Endothelial cell of umbilical vein (primary cell): ENCODE measurements at regions not wholly inside any gene's neighbourhood (a gene's known extent, or its start where the extent isn't known, plus 50 kb on each side); places are given as distances from the start of the nearest gene placed in this dataset.
A peak's percentile ranks its signal among the peaks of the same experiment; 100 is the strongest.

Source experiments
- BruUV-seq: library from RNA; stranded (reverse); fragments of 400-500 nt; replicated peaks from 2 replicates; lab custom pipeline; 2021; lab: Mats Ljungman, UMichigan
- CTCF ChIA-PET: fragments of 300-600, 350-600 bp; sonication (Branson Sonifier 250); formaldehyde crosslinking; loops from one replicate; lab custom pipeline; 2021; ENCODE audit warnings: antibody characterized with exemption, inconsistent platforms; lab: Charles Lee
- POLR2A ChIA-PET: fragments of 300-600, 350-600 bp; sonication (Branson Sonifier 250); formaldehyde crosslinking; loops from one replicate; lab custom pipeline; 2021; ENCODE audit warnings: antibody characterized with exemption, inconsistent platforms; lab: Charles Lee
- DNase-seq: peaks from one replicate; pipeline ENCODE4 v3.0.0-alpha.2; 2011; ENCODE audit warnings: low read depth, low spot score
- FAIRE-seq: peaks from 2 replicates; lab custom pipeline; 2011; peaks lifted over from hg19 to GRCh38; lab: Jason Lieb, UNC
- H2AFZ ChIP-seq: 2 replicates; pipeline ENCODE4 v1.6.0; 2012; ENCODE audit warnings: low read depth, low read length, control low read depth, inconsistent platforms
- H3K27ac ChIP-seq: 2 replicates; pipeline ENCODE4 v1.5.1; 2011; ENCODE audit warnings: low read depth, mild to moderate bottlenecking, control low read depth, low read length, moderate library complexity; ENCODE audit not compliant: insufficient read depth
- H3K27me3 ChIP-seq, 2 experiments: 2 replicates each; pipeline versions ENCODE4 v1.6.0 to v1.6.1; 2011; ENCODE audit warnings: low read length in 2 of 2, mixed read lengths in 1 of 2; ENCODE audit not compliant: control insufficient read depth in 2 of 2, insufficient read depth in 2 of 2
- H3K36me3 ChIP-seq, 2 experiments: 2 replicates in 1 of 2; 3 replicates in 1 of 2; pipeline ENCODE4 v1.5.1; 2011; ENCODE audit warnings: low read length in 2 of 2, mild to moderate bottlenecking in 1 of 2, moderate library complexity in 1 of 2; ENCODE audit not compliant: control insufficient read depth in 2 of 2, insufficient read depth in 2 of 2; ENCODE audit errors: extremely low read depth in 1 of 2
- H3K4me1 ChIP-seq: 3 replicates; pipeline ENCODE4 v1.5.1; 2011; ENCODE audit warnings: mild to moderate bottlenecking, low read length; ENCODE audit not compliant: control insufficient read depth, insufficient read depth; ENCODE audit errors: extremely low read depth
- H3K4me2 ChIP-seq: 2 replicates; pipeline ENCODE4 v1.6.1; 2011; ENCODE audit warnings: low read length, control low read depth, mixed read lengths; ENCODE audit not compliant: insufficient read depth
- H3K4me3 ChIP-seq, 3 experiments: fragments of 200-600 bp in 1 of 3; sonication (generic), shearing (Covaris generic) in 1 of 3; replicated peaks in 1 of 3; 2 replicates each; pipeline ENCODE4 v1.5.1; 2011 to 2016; ENCODE audit warnings: control low read depth in 3 of 3, low read length in 3 of 3, mild to moderate bottlenecking in 2 of 3, inconsistent platforms in 1 of 3, low read depth in 1 of 3, moderate library complexity in 1 of 3; ENCODE audit not compliant: insufficient read depth in 1 of 3
- H3K79me2 ChIP-seq: 2 replicates; pipeline ENCODE4 v1.6.0; 2012; ENCODE audit warnings: low read length, inconsistent platforms; ENCODE audit not compliant: control insufficient read depth, insufficient read depth
- H3K9ac ChIP-seq: replicated peaks from 2 replicates; pipeline ENCODE3; 2011; ENCODE audit warnings: low read length, control low read depth; ENCODE audit not compliant: insufficient read depth; ENCODE audit errors: extremely low read depth
- H3K9me1 ChIP-seq: replicated peaks from 3 replicates; pipeline ENCODE4 v1.6.0; 2011; ENCODE audit warnings: mild to moderate bottlenecking, low read length; ENCODE audit not compliant: control insufficient read depth, insufficient read depth; ENCODE audit errors: extremely low read depth
- H3K9me3 ChIP-seq: replicated peaks from 2 replicates; pipeline ENCODE4 v1.5.1; 2012; ENCODE audit warnings: low read length, inconsistent platforms; ENCODE audit not compliant: control insufficient read depth, insufficient read depth
- H4K20me1 ChIP-seq: replicated peaks from 2 replicates; pipeline ENCODE3; 2011; ENCODE audit warnings: mild to moderate bottlenecking, low read length; ENCODE audit not compliant: control insufficient read depth, insufficient read depth; ENCODE audit errors: extremely low read depth
- EZH2 ChIP-seq: IDR thresholded peaks from 2 replicates; pipeline ENCODE4 v1.6.1; 2012; ENCODE audit warnings: borderline replicate concordance, low read depth, mild to moderate bottlenecking, moderate library complexity, low read length, inconsistent platforms; ENCODE audit not compliant: severe bottlenecking
- FOS ChIP-seq: IDR thresholded peaks from 2 replicates; pipeline ENCODE4 v1.6.1; 2011; ENCODE audit warnings: mild to moderate bottlenecking, low read length, moderate library complexity, borderline replicate concordance; ENCODE audit not compliant: insufficient read depth
- GATA2 ChIP-seq: IDR thresholded peaks from 2 replicates; pipeline ENCODE4 v1.7.0; 2011; ENCODE audit warnings: low read depth, mild to moderate bottlenecking, moderate library complexity, mixed read lengths, low read length; ENCODE audit not compliant: insufficient read length, insufficient read depth
- JUN ChIP-seq: IDR thresholded peaks from 2 replicates; pipeline ENCODE4 v1.6.1; 2011; ENCODE audit warnings: borderline replicate concordance, low read depth; ENCODE audit not compliant: insufficient read length, insufficient read depth
- MYC ChIP-seq: IDR thresholded peaks from one replicate; pipeline ENCODE4 v1.6.1; 2011; ENCODE audit warnings: mild to moderate bottlenecking, low read depth, low read length
- POLR2A ChIP-seq: IDR thresholded peaks from 2 replicates; pipeline ENCODE4 v1.6.1; 2012; ENCODE audit warnings: low read depth, mild to moderate bottlenecking, control low read depth, low read length
- POLR2AphosphoS5 ChIP-seq: IDR thresholded peaks from 2 replicates; pipeline ENCODE4 v1.6.1; 2012; ENCODE audit warnings: low read depth, mild to moderate bottlenecking, control low read depth, low read length, moderate library complexity; ENCODE audit not compliant: insufficient read depth
- dilution Hi-C: fragments of 300-500 bp; cut with MboI; formaldehyde crosslinking; loops from one replicate; pipeline ENCODE4 v1.15.0; 2019; ENCODE audit warnings: low sequenced_read_pairs; ENCODE audit not compliant: extremely low pct_ligation_motif_present
- intact Hi-C: fragments of 100-400 bp; cut with micrococcal nuclease; formaldehyde crosslinking; loops from one replicate; pipeline ENCODE4 v1.10.0; 2022
- TF ChIP-seq, protein P1 (sequence below), 2 donors: IDR thresholded peaks; 1 replicate in 1 of 2; 2 replicates in 1 of 2; pipeline ENCODE4 v1.5.1; 2011; ENCODE audit warnings: low read length in 2 of 2, mild to moderate bottlenecking in 2 of 2, moderate library complexity in 2 of 2, control low read depth in 1 of 2, inconsistent platforms in 1 of 2, low read depth in 1 of 2; ENCODE audit not compliant: insufficient read depth in 1 of 2; ENCODE audit errors: extremely low read depth in 1 of 2
- TF ChIP-seq, protein P2 (sequence below): IDR thresholded peaks from 2 replicates; pipeline ENCODE4 v1.6.1; 2011; ENCODE audit not compliant: insufficient read depth, insufficient read length

DNA sequence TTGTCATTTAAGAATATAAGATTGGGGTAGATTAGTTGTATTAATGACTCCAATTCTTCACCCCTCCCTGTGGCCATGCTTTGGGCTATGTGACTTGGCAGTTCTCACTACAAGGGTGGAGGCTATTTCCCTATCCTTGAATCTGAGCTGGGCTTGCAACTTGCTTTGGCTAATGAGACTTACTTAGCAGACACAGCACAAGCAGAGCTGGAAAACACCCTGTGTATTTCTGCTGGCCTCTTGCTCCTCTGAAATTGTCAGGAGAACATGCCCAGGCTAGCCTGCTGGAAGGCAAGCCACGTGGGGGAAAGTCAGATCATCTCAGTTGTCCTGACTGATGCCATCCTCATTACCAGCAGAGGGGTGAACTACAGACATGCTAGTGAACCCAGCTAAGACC, 126.5 kb upstream of the HDGFL1 start:
- H3K27ac ChIP-seq: no peak overlapping the region
- peak; percentile 31 for DNase-seq
- peaks cover 34% of the 10 kb centered on the region for H3K4me1 ChIP-seq
- TF ChIP-seq POLR2A: no peak
- TF ChIP-seq GATA2: no peak
- TF ChIP-seq POLR2AphosphoS5: no peak
- no peak for TF ChIP-seq JUN
- no peak for TF ChIP-seq EZH2
- TF ChIP-seq, protein P1, sequence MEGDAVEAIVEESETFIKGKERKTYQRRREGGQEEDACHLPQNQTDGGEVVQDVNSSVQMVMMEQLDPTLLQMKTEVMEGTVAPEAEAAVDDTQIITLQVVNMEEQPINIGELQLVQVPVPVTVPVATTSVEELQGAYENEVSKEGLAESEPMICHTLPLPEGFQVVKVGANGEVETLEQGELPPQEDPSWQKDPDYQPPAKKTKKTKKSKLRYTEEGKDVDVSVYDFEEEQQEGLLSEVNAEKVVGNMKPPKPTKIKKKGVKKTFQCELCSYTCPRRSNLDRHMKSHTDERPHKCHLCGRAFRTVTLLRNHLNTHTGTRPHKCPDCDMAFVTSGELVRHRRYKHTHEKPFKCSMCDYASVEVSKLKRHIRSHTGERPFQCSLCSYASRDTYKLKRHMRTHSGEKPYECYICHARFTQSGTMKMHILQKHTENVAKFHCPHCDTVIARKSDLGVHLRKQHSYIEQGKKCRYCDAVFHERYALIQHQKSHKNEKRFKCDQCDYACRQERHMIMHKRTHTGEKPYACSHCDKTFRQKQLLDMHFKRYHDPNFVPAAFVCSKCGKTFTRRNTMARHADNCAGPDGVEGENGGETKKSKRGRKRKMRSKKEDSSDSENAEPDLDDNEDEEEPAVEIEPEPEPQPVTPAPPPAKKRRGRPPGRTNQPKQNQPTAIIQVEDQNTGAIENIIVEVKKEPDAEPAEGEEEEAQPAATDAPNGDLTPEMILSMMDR (IDR thresholded peaks at IDR 0.05; ENCODE audit: extremely low read depth in 1 of 2, insufficient read depth in 1 of 2, low read depth in 1 of 2, low read length in 2 of 2): no peak
- TF ChIP-seq, protein P2, sequence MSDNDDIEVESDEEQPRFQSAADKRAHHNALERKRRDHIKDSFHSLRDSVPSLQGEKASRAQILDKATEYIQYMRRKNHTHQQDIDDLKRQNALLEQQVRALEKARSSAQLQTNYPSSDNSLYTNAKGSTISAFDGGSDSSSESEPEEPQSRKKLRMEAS: no peak
- no peak for TF ChIP-seq FOS
- TF ChIP-seq MYC: no peak
- H3K36me3 ChIP-seq: no peaks in the 10 kb centered on the region
- no peaks in the 10 kb centered on the region for H4K20me1 ChIP-seq
- ChIA-PET CTCF (no interaction called here), POLR2A (no interaction called here)
- no peaks in the 10 kb centered on the region for H3K27me3 ChIP-seq
- BruUV-seq: no TSS peak
- intact Hi-C loops (loop anchor here (10.0 kb wide), 3 partner anchors 172 to 458 kb away; no protein-coding TSS in a partner anchor), dilution Hi-C loops (no loop called here)
- no peaks in the 10 kb centered on the region for H3K9me3 ChIP-seq
- no peak for FAIRE-seq
- H3K4me3 ChIP-seq: no peak overlapping the region
- H3K9ac ChIP-seq: no peak overlapping the region
- H3K79me2 ChIP-seq: no peaks in the 10 kb centered on the region
- peak overlapping the region; percentile 11 for H2AFZ ChIP-seq
- no peak overlapping the region for H3K4me2 ChIP-seq
- no peaks in the 10 kb centered on the region for H3K9me1 ChIP-seq
